ENCODE measurements at regions not wholly inside any gene's neighbourhood (a gene's known extent, or its start where the extent isn't known, plus 50 kb on each side); places are given as distances from the start of the nearest gene placed in this dataset.
A peak's percentile ranks its signal among the peaks of the same experiment; 100 is the strongest.
"Not testable (repeated sequence)": the region's sequence is repeated elsewhere in the genome, so short reads cannot be mapped to it uniquely, and the experiment has no call there.

DNA sequence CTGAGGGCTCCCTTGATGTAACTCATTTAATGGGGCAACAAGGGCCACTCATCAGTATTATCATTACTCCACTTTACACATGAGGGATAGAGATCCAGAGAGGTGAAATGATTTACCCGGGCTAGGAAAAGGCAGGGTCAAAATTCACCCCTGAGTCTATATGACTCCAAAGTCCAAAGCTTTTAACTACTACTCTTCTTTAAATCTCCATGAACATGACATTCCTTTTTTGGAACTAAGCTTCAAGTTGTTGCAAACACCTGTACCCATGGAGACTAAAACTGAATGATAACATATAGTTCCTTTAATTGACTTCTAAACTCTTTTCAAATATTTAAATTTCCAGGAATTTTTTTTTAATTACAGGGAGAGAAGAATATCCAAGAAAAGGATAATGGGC lies 292.9 kb upstream of the GADL1 start:
- no peak for DNase-seq

DNA sequence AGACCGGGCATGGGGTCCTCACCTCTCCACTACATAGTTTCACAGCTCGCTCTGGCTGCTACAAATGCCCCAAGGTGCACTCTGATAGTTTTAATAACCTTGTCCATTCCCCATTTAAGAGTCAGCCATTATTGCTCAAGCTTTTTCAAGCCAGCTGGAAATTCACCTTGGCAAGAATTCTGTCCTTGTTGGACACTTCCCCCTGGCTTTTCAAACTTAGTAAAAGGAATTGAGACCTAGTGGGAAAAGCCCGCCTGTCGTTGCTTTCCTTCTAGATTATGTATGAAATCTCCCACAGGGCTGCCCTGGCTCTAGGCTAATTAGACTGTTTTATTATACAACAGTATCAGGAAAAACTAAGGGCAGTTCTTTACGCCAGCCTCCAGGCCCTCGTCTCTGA lies 293.7 kb upstream of the GADL1 start:
- no peak for DNase-seq

DNA sequence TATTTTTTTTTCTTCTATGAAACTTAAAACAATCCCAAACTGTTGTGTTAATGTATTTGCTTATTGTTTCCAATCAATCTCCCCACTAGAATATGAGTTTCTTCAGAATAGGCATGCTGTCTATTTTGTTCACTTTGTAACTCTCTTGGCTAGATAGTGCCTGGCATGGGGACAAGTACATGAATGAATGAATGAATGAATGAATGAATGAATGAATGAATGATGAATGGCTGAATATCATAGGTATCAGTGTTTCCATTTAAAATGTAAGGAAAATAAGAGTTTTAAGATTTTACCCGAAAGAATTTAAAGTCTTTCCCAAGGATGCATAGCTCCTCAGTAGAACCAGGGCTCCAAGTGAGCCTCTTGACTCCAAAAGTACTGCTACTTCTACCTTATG lies 294.9 kb upstream of the GADL1 start:
- DNase-seq: no peak

DNA sequence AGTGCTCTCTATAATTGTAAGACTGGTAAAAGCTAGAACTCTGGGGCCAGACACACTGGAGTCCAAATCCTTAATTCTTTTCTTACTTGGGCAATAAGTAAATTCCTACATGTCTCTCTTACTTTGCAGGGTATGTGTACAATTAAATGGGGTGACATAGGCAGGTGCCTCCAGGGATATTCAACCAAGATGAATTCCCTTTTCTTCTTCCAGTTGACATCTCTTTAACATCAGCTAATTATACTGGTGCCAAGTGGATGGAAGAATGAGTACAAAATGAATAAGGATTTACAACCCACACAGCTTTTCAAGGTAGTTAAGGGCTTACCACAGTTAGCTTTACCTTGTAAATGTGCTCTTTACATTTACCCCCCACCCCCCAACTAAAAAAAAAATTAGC lies 295.5 kb upstream of the GADL1 start:
- DNase-seq: no peak

- no peak for DNase-seq
Measured at GRCh38 chr3:31191354-31191753, 296.9 kb upstream of the GADL1 start.

- no peak for DNase-seq
Measured at GRCh38 chr3:31193429-31193828, 299.0 kb upstream of the GADL1 start.

DNA sequence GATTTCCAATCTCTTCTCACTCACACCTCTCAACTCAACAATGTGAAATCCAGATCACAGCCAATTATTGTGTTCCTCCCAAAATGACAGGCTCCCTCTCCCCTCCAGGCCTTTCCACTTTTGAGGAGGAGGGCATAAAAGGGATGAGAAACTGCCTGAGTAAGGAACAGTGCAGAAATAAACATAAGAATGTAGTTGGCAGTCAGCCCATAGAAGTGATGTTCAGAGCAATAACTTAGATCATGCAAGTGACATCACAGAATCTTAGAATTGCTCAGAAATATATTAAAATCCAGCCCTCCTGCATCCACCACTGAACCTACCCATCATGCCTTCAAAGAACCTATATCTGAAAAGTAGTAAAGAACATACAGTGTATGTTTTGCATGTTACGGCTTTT lies 299.4 kb upstream of the GADL1 start:
- DNase-seq: peak; percentile 40

GRCh38 chr3:31196261-31196660 lies 301.8 kb upstream of the GADL1 start:
- DNase-seq: no peak

GRCh38 chr3:31196881-31197364 lies 302.5 kb upstream of the GADL1 start:
- peak; percentile 94 for DNase-seq

GRCh38 chr3:31197941-31198340 lies 303.5 kb upstream of the GADL1 start:
- DNase-seq: no peak

DNA sequence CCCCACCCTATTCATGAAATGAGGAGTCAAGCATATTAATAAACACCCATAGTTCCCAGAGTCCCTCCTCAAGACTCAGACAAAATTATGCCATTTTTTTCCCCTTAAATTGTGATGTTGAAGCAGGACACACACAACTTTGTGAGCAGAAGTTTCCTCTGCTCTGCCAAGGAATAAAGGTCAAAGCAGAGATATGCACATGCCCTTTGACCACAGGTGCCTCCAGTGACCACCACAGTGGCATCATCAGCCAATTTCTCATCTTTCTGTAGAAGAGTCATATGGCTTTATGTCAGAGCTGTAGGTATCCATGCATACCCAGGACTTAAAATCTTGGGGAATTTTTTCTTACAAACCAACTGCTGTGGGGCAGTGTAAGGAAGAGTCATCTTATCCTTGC lies 304.4 kb upstream of the GADL1 start:
- DNase-seq: no peak

DNA sequence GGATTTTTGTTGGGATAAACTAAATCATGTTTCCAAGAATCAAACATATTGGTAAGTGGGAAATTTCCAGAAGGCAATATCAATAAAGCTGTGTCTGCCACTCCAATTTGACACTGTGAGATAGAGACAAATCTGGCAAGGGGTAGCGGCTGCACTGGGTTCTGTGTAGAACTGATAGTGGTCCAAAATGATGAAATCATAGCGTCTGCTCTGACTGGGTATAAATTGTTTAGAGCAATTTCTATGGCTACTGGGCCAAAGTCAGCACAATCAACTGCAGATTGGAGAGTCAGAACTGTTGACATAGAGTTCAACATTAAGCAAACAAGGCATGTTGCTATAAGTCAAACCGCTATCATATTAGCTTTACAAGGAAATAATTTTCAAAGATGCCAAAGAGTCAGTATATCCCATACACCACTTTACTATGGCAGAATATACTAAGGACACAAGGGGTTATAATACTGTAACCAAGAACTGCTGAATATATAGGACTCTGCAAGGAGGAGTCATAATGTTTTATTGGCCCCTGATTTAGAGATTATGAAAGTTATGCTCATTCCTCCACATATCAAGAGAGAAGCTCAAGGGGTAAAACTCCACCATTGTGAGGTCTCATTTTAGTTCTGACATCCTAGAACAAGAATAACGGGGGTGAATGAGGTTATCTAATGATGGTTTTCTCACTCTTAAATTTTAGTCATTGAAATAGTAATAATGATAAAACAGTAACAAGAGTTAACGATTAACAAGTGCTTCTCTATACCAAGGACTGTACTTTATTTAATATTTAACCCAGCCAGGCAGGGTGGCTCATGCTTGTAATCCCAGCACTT lies 309.7 kb upstream of the GADL1 start:
- DNase-seq: no peak

- not testable (repeated sequence) for DNase-seq
Measured at GRCh38 chr3:31204796-31205056, 310.3 kb upstream of the GADL1 start.

DNA sequence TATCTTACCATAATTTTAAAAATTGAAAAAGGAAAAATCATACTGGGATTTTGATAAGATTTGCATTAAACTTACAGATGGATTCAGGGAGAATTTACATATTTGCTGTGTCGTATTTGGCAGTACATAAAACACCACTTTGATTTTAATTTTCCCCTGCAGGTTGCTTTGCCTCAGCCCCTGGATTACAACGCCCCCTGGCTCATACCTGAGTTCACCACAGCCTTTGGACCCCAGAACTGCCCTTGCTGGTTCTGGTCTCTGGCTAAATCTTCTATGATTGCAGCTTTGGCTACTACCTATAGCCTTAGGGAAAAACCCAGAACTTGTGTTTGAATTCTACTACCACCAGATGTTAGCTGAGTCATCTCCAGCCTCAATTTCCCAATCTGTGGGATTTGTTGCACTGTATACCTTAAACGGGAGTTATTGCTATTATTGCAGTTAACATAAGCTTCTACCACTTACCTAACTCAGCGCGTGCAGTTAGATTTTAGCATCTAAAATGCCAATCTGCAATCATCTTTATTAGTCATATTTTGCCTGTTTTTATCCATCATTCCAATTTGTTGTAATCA lies 315.7 kb upstream of the GADL1 start:
- DNase-seq: no peak

- DNase-seq: no peak
Measured at GRCh38 chr3:31213869-31214486, 318.7 kb upstream of the STT3B start.

DNA sequence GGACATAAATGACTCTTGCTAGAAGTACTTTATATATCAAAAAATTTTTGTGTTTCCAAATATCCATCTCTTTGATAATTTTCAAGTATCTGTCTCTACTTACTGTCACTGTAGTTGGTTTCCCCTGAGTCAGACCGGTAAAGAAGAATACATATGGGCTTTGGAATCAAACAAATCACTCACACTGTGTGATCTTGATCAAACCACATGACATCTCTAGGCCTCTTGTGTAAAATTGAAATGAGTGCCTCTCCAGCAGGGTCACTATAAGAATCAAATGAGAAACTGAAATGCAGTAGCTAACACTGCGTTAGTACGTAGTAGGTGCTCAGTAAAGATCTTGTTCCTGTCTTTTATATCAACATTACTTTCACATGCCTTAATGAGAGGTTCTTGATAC lies 314.6 kb upstream of the STT3B start:
- no peak for DNase-seq

- peak; percentile 91 for DNase-seq
Measured at GRCh38 chr3:31219131-31219843, 313.4 kb upstream of the STT3B start.

- DNase-seq: no peak
Measured at GRCh38 chr3:31220431-31220830, 312.3 kb upstream of the STT3B start.

- no peak for DNase-seq
Measured at GRCh38 chr3:31223278-31223677, 309.4 kb upstream of the STT3B start.

GRCh38 chr3:31224936-31225335 lies 307.8 kb upstream of the STT3B start:
- no peak for DNase-seq

GRCh38 chr3:31225923-31226322 lies 306.8 kb upstream of the STT3B start:
- no peak for DNase-seq

- DNase-seq: no peak
Measured at GRCh38 chr3:31226346-31226745, 306.4 kb upstream of the STT3B start.

DNA sequence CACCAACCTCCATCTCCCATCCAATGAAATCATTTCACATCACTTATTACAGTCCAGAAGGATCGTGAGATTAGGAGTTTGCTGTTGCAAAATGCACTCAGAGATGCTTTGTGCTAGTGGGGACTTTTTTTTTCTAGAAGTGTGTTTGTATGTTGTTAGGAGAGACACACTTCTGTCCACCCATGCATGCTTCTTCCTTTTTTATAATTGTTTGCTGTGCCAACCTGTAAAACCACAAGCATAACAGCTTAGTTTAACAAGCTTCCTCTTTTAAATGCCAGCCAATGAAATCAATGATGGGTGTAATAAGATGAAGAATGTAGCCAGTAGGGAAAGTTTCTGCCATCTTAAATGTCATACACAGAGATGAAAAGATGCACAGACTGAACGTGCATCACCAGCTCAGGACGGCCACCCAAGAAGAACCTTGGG lies 305.6 kb upstream of the STT3B start:
- DNase-seq: no peak

Measured in fibroblast of skin of abdomen (primary cell).